GM19043 (cell line): ENCODE measurements at regions not wholly inside any gene's neighbourhood (a gene's known extent, or its start where the extent isn't known, plus 50 kb on each side); places are given as distances from the start of the nearest gene placed in this dataset.
"Not testable (repeated sequence)": the region's sequence is repeated elsewhere in the genome, so short reads cannot be mapped to it uniquely, and the experiment has no call there.

Experiments
- ATAC-seq: cut with Tn5 transposase; IDR thresholded peaks from one replicate; pipeline ENCODE4 v1.9.1; 2021; ENCODE audit warnings: low read depth; ENCODE audit not compliant: unreplicated experiment

- no peak for ATAC-seq
Measured at GRCh38 chr2:16184945-16185660, 244.8 kb downstream of the MYCN start.

- ATAC-seq: no peak
Measured at GRCh38 chr2:16184341-16184890, 244.1 kb downstream of the MYCN start.

GRCh38 chr2:16183345-16183744 is 243.0 kb downstream of the MYCN start:
- ATAC-seq: no peak

GRCh38 chr2:16182841-16183240 is 242.5 kb downstream of the MYCN start:
- no peak for ATAC-seq

GRCh38 chr2:16182311-16182815 is 242.0 kb downstream of the MYCN start:
- not testable (repeated sequence) for ATAC-seq

- no peak for ATAC-seq
Measured at GRCh38 chr2:16181741-16182090, 241.4 kb downstream of the MYCN start.

GRCh38 chr2:16181062-16181740 is 240.9 kb downstream of the MYCN start:
- no peak for ATAC-seq

GRCh38 chr2:16180631-16181030 is 240.3 kb downstream of the MYCN start:
- no peak for ATAC-seq

GRCh38 chr2:16179701-16180416 is 239.5 kb downstream of the MYCN start:
- ATAC-seq: no peak

- ATAC-seq: no peak
Measured at GRCh38 chr2:16178551-16179130, 238.3 kb downstream of the MYCN start.

GRCh38 chr2:16177671-16178180 is 237.4 kb downstream of the MYCN start:
- ATAC-seq: no peak

- ATAC-seq: no peak
Measured at GRCh38 chr2:16176971-16177480, 236.7 kb downstream of the MYCN start.

GRCh38 chr2:16175247-16175825 is 235.0 kb downstream of the MYCN start:
- ATAC-seq: no peak

GRCh38 chr2:16174693-16175045 is 234.3 kb downstream of the MYCN start:
- no peak for ATAC-seq

- no peak for ATAC-seq
Measured at GRCh38 chr2:16173893-16174692, 233.7 kb downstream of the MYCN start.

GRCh38 chr2:16172324-16173175 is 232.2 kb downstream of the MYCN start:
- ATAC-seq: no peak

- ATAC-seq: no peak
Measured at GRCh38 chr2:16171425-16171920, 231.1 kb downstream of the MYCN start.
